ENCODE measurements at regions not wholly inside any gene's neighbourhood (a gene's known extent, or its start where the extent isn't known, plus 50 kb on each side); places are given as distances from the start of the nearest gene placed in this dataset.

GRCh38 chr5:158483281-158483860 lies 616.3 kb downstream of the EBF1 start:
- H3K27me3 Mint-ChIP-seq (ENCODE audit: low read depth) = no peaks in the 10 kb centered on the region
- H3K36me3 Mint-ChIP-seq = peaks cover 3% of the 10 kb centered on the region; the same call in 1 of the 2 replicates
- TF ChIP-seq PRRX2 (CRISPR knock-in tag; IDR thresholded peaks at IDR 0.05) = no peak
- no peak for TF ChIP-seq TCF7 (CRISPR knock-in tag; IDR thresholded peaks at IDR 0.05; ENCODE audit: low read depth)
- ATAC-seq (no peak), DNase-seq (ENCODE audit: low spot score) (no peak)
- H3K4me3 Mint-ChIP-seq = no peak overlapping the region
- H3K9me3 Mint-ChIP-seq = peaks cover 9% of the 10 kb centered on the region
- ChIA-PET POLR2A (no interaction called here), CTCF (no interaction called here)
- H3K4me1 Mint-ChIP-seq = peaks cover 29% of the 10 kb centered on the region
- no peak overlapping the region for H3K27ac Mint-ChIP-seq

DNA sequence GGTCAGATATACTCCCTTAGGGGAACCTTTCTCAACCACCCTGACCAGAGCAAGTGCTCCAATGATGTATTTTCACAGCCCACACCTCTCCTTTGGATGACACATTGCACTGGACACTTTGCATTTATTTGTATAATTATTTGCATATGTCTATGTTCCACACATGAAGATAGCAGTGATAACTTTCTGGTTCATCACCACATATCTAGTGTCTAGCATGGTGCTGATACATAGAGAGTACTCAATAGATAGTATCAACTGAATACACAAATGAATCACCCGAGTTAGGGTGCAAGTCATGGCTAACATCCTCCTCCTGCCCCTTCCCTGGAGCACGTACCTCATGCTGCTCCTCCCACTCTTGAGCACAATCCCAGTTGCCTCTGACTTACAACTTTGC lies 617.6 kb downstream of the EBF1 start:
- peaks cover 25% of the 10 kb centered on the region for H3K4me1 Mint-ChIP-seq
- ATAC-seq = no peak
- peaks cover 3% of the 10 kb centered on the region; the same call in 1 of the 2 replicates for H3K36me3 Mint-ChIP-seq
- H3K9me3 Mint-ChIP-seq = peaks cover 9% of the 10 kb centered on the region
- no peak overlapping the region for H3K27ac Mint-ChIP-seq
- no peak for DNase-seq (ENCODE audit: low spot score)
- ChIA-PET CTCF (no interaction called here), POLR2A (no interaction called here)
- no peak overlapping the region for H3K4me3 Mint-ChIP-seq
- no peak for TF ChIP-seq PREB (CRISPR knock-in tag; IDR thresholded peaks at IDR 0.05; ENCODE audit: borderline replicate concordance)
- TF ChIP-seq ZNF263 (CRISPR knock-in tag; IDR thresholded peaks at IDR 0.05; ENCODE audit: low read depth) = no peak
- no peak for TF ChIP-seq KAT7 (CRISPR knock-in tag; IDR thresholded peaks at IDR 0.05; ENCODE audit: borderline replicate concordance)
- no peak for TF ChIP-seq GABPB1 (CRISPR knock-in tag; IDR thresholded peaks at IDR 0.05)
- TF ChIP-seq FOXP4 (CRISPR knock-in tag; IDR thresholded peaks at IDR 0.05) = no peak
- no peaks in the 10 kb centered on the region; the same call in 1 of the 2 replicates for H3K27me3 Mint-ChIP-seq (ENCODE audit: low read depth)

DNA sequence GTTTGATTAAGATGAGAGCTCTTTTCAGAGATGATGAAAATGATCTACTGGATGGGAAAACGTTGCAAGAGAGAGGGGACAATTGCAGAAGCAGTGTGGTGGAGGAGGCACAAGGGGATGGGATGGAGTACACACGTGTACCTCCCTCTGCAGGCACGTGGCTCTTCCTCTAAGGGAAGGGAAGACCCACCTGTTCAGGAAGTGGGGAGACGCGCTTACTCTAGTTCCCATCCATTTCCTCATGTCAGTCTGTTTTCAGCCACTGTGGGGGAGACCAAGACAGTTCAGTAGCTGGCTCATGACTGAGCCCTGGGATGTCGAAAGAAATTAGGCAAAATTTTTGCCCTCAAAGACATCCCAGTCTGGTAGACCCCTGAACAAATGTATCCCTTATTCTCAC lies 619.2 kb upstream of the CLINT1 start:
- no peak for TF ChIP-seq ZNF416 (CRISPR knock-in tag; IDR thresholded peaks at IDR 0.05)
- TF ChIP-seq, protein P1, sequence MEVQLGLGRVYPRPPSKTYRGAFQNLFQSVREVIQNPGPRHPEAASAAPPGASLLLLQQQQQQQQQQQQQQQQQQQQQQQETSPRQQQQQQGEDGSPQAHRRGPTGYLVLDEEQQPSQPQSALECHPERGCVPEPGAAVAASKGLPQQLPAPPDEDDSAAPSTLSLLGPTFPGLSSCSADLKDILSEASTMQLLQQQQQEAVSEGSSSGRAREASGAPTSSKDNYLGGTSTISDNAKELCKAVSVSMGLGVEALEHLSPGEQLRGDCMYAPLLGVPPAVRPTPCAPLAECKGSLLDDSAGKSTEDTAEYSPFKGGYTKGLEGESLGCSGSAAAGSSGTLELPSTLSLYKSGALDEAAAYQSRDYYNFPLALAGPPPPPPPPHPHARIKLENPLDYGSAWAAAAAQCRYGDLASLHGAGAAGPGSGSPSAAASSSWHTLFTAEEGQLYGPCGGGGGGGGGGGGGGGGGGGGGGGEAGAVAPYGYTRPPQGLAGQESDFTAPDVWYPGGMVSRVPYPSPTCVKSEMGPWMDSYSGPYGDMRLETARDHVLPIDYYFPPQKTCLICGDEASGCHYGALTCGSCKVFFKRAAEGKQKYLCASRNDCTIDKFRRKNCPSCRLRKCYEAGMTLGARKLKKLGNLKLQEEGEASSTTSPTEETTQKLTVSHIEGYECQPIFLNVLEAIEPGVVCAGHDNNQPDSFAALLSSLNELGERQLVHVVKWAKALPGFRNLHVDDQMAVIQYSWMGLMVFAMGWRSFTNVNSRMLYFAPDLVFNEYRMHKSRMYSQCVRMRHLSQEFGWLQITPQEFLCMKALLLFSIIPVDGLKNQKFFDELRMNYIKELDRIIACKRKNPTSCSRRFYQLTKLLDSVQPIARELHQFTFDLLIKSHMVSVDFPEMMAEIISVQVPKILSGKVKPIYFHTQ (CRISPR knock-in tag; IDR thresholded peaks at IDR 0.05) = no peak
- no peak for TF ChIP-seq TEAD1 (CRISPR knock-in tag; IDR thresholded peaks at IDR 0.05)
- TF ChIP-seq ARID4B (CRISPR knock-in tag; IDR thresholded peaks at IDR 0.05; ENCODE audit: borderline replicate concordance) = no peak
- TF ChIP-seq RELA (CRISPR knock-in tag; IDR thresholded peaks at IDR 0.05; ENCODE audit: borderline replicate concordance) = no peak
- no peak for TF ChIP-seq CBFB (CRISPR knock-in tag; IDR thresholded peaks at IDR 0.05; ENCODE audit: low read depth)
- no peak for TF ChIP-seq MAX (CRISPR knock-in tag; IDR thresholded peaks at IDR 0.05)
- no peak for TF ChIP-seq PRDM15 (CRISPR knock-in tag; IDR thresholded peaks at IDR 0.05)
- TF ChIP-seq EMX1 (CRISPR knock-in tag; IDR thresholded peaks at IDR 0.05) = no peak
- no peak for TF ChIP-seq NFE2L1 (CRISPR knock-in tag; IDR thresholded peaks at IDR 0.05)
- ChIA-PET CTCF (no interaction called here), POLR2A (no interaction called here)
- no peaks in the 10 kb centered on the region for H3K9me3 Mint-ChIP-seq
- H3K4me1 Mint-ChIP-seq = peaks cover 4% of the 10 kb centered on the region
- no peak overlapping the region for H3K27ac Mint-ChIP-seq
- H3K4me3 Mint-ChIP-seq = no peak overlapping the region
- no peaks in the 10 kb centered on the region; the same call in 1 of the 2 replicates for H3K27me3 Mint-ChIP-seq (ENCODE audit: low read depth)
- DNase-seq (ENCODE audit: low spot score) (no peak), ATAC-seq (no peak)
- H3K36me3 Mint-ChIP-seq = no peaks in the 10 kb centered on the region

All from WTC11 (cell line).